ENCODE measurements at regions not wholly inside any gene's neighbourhood (a gene's known extent, or its start where the extent isn't known, plus 50 kb on each side); places are given as distances from the start of the nearest gene placed in this dataset.
"Not testable (repeated sequence)": the region's sequence is repeated elsewhere in the genome, so short reads cannot be mapped to it uniquely, and the experiment has no call there.

GRCh38 chr15:70602834-70603560 is 160.4 kb downstream of the UACA start:
- DNase-seq (ENCODE audit: low spot score): no peak

DNA sequence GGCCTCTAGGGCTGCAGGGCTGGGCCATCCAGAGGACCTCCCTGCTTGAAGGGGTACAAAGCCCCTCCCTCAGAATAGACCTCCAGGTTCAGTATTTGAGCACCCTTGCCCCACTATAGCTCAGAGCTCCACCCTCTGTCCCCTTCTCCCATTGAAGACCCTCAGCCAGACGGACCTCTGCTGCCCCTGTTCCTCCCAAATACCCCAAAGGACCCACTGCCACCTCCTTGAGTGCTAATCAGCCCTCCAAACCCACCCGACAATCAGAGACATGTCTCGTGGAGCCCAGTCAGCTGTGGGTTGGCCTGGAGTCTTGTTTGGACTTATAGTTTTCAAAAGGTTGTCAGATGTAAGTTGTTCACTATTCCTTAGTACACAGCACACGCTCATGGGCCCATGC is 161.1 kb downstream of the UACA start:
- no peak for DNase-seq (ENCODE audit: low spot score)

DNA sequence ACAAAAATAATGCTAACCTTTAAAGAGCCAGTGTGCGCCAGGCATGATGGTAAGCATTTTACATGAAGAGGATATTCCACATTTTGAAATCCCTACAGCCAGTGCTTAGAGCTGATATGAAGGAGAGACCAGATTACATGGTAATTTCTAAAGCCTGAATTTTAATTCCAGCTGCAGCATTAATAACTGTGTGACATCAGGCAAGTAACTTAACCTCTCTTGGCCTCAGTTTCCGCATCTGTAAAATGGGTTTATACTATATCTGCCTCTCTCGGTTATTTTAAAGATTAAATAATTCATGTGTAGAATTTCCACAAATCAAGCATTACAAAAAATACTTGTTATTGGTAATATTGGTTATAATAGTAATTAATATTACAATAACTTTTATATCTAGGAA is 165.4 kb downstream of the UACA start:
- DNase-seq (ENCODE audit: low spot score): no peak

GRCh38 chr15:70597056-70597603 is 166.2 kb downstream of the UACA start:
- no peak for DNase-seq (ENCODE audit: low spot score)

DNA sequence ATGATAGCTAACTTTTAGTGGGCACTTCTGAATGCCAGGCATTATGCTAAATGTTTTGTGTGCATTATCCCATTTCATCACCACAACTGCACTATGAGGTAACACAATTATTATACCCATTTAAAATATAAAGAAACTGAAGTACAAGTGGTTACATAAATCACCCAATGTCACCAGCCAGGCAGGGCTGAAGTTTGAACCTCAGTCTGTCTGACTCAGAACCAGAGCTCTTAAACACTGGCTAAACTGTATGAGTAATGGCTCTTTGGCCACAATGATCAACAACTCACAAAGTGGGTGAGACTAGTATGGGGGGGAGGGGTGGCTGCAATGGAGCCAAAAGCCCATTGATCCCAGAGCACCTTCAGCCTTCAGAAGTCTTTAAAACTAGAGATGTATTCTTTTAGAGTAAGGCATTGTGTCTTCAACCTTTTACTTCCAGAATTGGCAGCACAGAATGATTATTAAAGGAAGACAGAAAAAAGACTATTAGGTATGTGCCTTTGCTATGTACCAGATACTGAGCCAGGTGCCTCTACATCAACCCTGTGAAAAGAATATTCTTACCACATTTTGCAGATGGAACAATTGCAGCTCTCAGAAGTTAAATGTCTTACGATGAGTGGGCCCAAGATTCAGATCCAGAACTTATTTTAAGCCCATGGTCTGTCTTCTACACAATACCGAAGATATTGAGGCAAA is 166.9 kb downstream of the UACA start:
- DNase-seq (ENCODE audit: low spot score): no peak

DNA sequence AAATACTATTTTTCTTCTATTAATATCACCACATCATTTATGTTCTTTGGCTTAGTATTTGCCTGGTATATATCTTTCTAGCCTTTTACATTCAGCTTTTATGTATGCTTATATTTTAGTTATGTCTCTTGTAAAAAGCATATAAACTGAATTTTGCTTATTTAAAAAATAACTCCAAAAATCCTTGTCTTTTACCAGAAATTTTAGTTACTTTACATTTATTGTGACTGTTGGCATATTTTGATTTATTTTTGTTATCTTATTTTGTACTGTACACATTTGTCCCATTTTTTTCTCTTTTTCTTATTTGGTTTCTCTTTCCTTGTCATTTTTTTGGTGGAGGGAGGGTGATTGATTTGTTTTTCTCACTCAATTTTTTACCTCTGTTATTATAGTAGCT is 169.6 kb downstream of the UACA start:
- DNase-seq (ENCODE audit: low spot score): no peak

DNA sequence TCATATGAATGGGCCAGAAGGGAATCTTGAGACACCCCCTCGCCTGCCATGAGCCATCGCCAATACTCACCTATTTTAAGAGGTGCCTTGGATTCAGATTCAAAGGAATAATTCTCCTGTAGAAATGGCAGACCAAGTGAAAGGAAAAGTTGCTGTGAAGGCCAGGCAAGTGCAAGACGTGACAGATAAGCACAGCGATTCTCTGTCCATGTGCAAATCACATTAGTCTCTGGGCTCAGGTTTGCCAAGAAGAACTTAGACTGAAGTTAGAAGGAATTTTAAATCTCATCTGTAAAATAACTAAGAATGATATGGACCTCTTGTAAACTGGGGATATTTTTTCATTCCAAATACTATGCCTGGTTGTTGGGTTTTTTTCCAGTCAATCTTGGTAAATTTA is 173.6 kb downstream of the UACA start:
- DNase-seq (ENCODE audit: low spot score): no peak

- DNase-seq (ENCODE audit: low spot score): no peak
These were observed 174.1 kb downstream of the UACA start for GRCh38 chr15:70589221-70589620.

DNA sequence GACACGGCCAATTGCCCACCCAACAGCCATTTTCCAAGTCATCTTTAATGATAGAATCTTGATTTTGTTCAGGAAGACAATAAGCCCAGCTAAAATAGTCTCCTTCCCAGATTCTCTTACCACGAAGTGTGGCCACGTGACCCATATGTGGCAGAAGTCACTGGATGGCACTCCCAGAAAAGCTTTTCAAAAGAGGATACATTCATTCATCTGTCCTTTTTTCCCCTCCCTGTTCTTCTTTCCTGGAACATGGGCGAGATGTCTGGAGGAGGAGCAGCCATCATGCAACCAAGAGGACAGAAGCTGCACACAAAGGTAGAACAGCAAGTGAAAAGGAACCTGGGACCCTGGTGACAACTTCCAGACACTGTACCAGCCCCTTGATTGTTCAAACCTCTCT is 174.7 kb downstream of the UACA start:
- no peak for DNase-seq (ENCODE audit: low spot score)

- no peak for DNase-seq (ENCODE audit: low spot score)
These were observed 175.3 kb downstream of the UACA start for GRCh38 chr15:70587896-70588567.

GRCh38 chr15:70587012-70587634 is 176.2 kb downstream of the UACA start:
- DNase-seq (ENCODE audit: low spot score): not testable (repeated sequence)

DNA sequence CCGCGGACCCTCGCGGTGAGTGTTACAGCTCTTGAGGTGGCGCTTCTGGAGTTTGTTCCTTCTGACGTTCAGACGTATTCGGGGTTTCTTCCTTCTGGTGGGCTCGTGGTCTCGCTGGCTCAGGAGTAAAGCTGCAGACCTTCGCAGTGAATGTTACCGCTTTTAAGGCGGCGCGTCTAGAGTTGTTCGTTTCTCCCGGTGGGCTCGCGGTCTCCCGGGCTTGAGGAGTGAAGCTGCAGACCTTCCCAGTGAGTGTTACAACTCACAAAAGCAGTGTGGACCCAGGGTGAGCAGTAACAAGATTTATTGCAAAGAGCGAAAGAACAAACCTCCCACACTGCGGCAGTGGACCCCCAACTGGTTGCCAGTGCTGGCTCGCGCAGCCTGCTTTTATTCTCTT is 177.1 kb downstream of the UACA start:
- no peak for DNase-seq (ENCODE audit: low spot score)

DNA sequence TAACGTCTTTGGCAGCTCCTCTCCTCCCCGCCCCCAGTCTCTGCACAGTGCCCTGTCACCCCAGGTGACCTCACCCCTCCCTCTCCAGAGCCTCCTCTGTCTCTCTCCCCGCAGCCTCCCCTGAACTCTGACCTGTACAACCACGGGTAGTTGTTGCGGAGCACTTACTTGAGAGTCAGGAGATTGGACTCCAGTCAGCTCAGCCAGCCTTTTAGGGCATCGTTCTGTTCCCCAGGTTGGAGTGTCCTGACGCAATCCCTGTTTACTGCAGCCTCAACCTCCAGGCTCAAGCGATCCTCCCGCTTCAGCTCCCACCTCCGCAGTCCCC is 177.7 kb downstream of the UACA start:
- no peak for DNase-seq (ENCODE audit: low spot score)

DNA sequence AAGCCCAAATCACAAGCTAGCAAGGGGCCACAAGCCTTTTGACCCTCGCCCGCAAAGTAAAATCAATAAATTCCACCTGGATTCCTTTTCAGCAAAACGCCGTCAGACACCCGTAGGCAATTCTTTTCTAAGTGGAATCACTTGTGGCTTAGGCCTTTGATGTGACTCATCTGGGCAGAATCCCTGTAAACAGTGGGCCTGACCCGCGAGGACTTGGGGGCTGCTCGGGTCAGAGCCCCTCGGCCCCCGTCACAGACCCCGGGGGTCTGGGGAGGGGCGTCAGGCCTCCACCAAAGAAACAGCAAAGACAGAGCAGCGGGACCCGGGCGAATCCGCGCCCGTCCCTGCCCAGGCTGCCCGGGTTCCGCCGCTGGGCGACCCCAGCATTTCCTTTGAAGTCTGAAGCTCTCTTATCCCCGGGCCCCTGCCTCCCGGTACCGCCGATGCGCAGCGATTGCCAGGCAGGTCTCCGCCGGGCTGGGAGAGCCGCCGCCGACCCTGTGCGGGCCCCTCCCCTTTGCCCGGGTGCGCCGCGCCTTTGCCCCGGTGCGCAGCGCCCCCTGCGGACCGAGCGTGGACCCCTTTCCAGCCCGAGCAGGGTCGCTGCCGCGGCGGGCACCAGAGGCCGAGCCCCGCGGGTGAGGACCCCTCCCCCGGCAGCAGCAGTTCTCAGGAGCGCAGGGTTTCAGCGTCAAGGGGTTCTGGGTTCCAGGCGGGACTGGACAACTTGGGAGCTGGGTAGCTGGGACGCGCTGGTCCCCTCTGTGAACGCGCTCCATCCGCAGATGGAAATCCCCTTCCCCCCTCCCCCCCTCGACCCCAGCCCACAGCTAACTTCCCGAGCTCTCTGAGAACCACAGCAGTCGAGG is 178.3 kb downstream of the UACA start:
- DNase-seq (ENCODE audit: low spot score): peak; percentile 21

DNA sequence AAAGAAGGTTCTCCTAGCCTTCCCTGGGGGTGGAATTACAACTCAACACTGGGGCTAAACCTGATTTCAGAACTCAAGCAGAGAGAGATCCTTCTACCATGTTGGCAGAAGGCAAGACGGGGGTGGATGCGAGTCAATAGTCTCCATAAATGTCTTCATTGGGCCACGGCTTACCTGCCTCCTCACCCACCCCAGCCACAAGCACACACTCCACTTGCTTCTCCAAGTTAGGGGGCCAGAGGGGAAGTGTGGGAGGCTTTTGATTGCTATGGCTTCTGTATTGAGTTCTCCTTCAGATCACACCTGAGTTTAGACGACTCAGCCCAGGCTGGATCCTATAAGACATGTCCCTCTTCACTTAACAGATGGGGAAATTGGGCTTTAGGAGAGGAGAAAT is 178.9 kb downstream of the UACA start:
- DNase-seq (ENCODE audit: low spot score): no peak

GRCh38 chr15:70583006-70583405 is 180.4 kb downstream of the UACA start:
- DNase-seq (ENCODE audit: low spot score): no peak

GRCh38 chr15:70582143-70582945 is 181.0 kb downstream of the UACA start:
- no peak for DNase-seq (ENCODE audit: low spot score)

DNA sequence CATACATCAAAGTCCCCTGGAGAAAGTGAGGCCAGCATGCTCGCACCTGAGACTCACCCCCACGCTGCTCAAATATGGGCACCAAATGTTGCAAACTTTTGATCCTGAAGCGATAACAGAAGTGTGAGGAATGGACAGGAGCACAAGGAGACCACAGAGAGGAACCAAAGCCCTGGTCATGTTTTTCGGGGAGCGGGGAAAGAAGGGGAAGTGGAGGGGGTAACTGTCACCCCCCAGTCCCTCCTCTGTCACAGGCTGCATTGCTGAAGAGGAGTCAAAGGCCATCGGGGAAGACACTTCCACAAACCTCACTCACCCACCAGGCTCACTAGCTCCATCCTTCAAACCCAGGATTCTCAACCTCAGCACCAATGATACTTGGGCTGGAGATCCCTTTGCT is 182.4 kb downstream of the UACA start:
- no peak for DNase-seq (ENCODE audit: low spot score)

- no peak for DNase-seq (ENCODE audit: low spot score)
These were observed 183.1 kb downstream of the UACA start for GRCh38 chr15:70580286-70580685.

GRCh38 chr15:70579766-70580165 is 183.6 kb downstream of the UACA start:
- no peak for DNase-seq (ENCODE audit: low spot score)

DNA sequence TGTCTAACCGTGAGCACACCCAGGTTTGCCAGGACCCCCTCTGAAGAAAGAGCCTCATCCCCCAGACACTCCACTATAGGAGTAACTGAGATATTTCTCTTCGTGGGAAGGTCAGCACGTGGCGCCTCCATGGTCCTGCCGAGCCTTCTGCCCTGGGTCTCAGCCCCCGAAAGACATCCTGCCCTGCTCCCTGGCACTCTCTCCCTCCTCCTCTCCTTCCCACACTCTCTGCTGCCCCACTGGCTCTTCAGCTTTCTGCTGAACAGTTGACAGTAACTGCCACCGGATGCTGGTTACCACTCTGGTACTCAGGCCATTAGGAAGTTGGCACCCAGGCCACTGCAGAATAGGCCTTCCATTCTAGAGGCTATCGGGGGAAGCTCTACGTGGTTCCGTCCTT is 185.2 kb downstream of the UACA start:
- DNase-seq (ENCODE audit: low spot score): no peak

Measured in NAMALWA (cell line).